Prostate gland (tissue), 2 donors: ENCODE measurements at regions not wholly inside any gene's neighbourhood (a gene's known extent, or its start where the extent isn't known, plus 50 kb on each side); places are given as distances from the start of the nearest gene placed in this dataset.

ENCODE experiments used
- CTCF ChIP-seq, 4 experiments: fragments of 200-600 bp in 2 of 4; fragments of 450-650 bp in 2 of 4; sonication (generic) in 2 of 4; IDR thresholded peaks; 1 replicate in 3 of 4; 2 replicates in 1 of 4; pipeline ENCODE4 v1.5.1; 2016 to 2019; ENCODE audit warnings: antibody characterized with exemption in 4 of 4, mild to moderate bottlenecking in 2 of 4, moderate library complexity in 2 of 4
- POLR2A ChIP-seq: fragments of 450-650 bp; IDR thresholded peaks from one replicate; pipeline ENCODE4 v1.6.1; 2016; ENCODE audit warnings: antibody characterized with exemption, mild to moderate bottlenecking

GRCh38 chr2:43107679-43108078 is 118.7 kb downstream of the ZFP36L2 start:
- TF ChIP-seq POLR2A (no peak), CTCF (IDR thresholded peaks at IDR 0.05) (no peak)
